Neural cell (in vitro differentiated cells): ENCODE measurements at regions not wholly inside any gene's neighbourhood (a gene's known extent, or its start where the extent isn't known, plus 50 kb on each side); places are given as distances from the start of the nearest gene placed in this dataset.
"Not testable (repeated sequence)": the region's sequence is repeated elsewhere in the genome, so short reads cannot be mapped to it uniquely, and the experiment has no call there.

ENCODE experiments used
- H2AFZ ChIP-seq: fragments of 200-600, 300-800 bp; sonication (generic), shearing (Covaris generic); 2 replicates; pipeline ENCODE4 v1.6.0; 2014; ENCODE audit warnings: low read depth, mild to moderate bottlenecking, antibody characterized with exemption, low read length, moderate library complexity
- H3F3A ChIP-seq: fragments of 200-600 bp; shearing (Covaris generic); 2 replicates; pipeline ENCODE4 v1.6.1; 2016; ENCODE audit warnings: mild to moderate bottlenecking, moderate library complexity, mixed read lengths, antibody characterized with exemption, low read length; ENCODE audit not compliant: insufficient read depth, poor library complexity, severe bottlenecking
- H3K27ac ChIP-seq: fragments of 200-600, 300-800 bp; sonication (generic), shearing (Covaris generic); 2 replicates; pipeline ENCODE4 v1.5.1; 2014; ENCODE audit warnings: mild to moderate bottlenecking, low read length, moderate library complexity
- H3K27me3 ChIP-seq: fragments of 300-800, 200-600 bp; sonication (generic), shearing (Covaris generic); 2 replicates; pipeline ENCODE4 v1.6.0; 2014; ENCODE audit warnings: mild to moderate bottlenecking, low read depth, low read length, moderate library complexity; ENCODE audit not compliant: insufficient read depth
- H3K36me3 ChIP-seq: fragments of 300-800, 200-600 bp; sonication (generic), shearing (Covaris generic); 2 replicates; pipeline ENCODE4 v1.5.1; 2014; ENCODE audit warnings: mild to moderate bottlenecking, antibody characterized with exemption, low read length, moderate library complexity; ENCODE audit not compliant: insufficient read depth
- H3K4me2 ChIP-seq: fragments of 300-800, 200-600 bp; sonication (generic), shearing (Covaris generic); 2 replicates; pipeline ENCODE4 v1.6.0; 2014; ENCODE audit warnings: mild to moderate bottlenecking, low read length
- H3K4me3 ChIP-seq: fragments of 300-800, 200-600 bp; sonication (generic), shearing (Covaris generic); 2 replicates; pipeline ENCODE4 v1.5.1; 2014; ENCODE audit warnings: mild to moderate bottlenecking, low read length, moderate library complexity
- H3K79me2 ChIP-seq: fragments of 200-600 bp; shearing (Covaris generic); replicated peaks from 2 replicates; pipeline ENCODE4 v1.6.0; 2014; ENCODE audit warnings: mild to moderate bottlenecking, low read length, moderate library complexity; ENCODE audit not compliant: insufficient read depth
- H3K9ac ChIP-seq: fragments of 300-800, 200-600 bp; sonication (generic), shearing (Covaris generic); 2 replicates; pipeline ENCODE4 v1.6.1; 2016; ENCODE audit warnings: mild to moderate bottlenecking, low read length, mixed read lengths
- H3K9me2 ChIP-seq: fragments of 200-600 bp; shearing (Covaris generic); 2 replicates; pipeline ENCODE4 v1.6.1; 2016; ENCODE audit warnings: mild to moderate bottlenecking, low read length, mixed read lengths; ENCODE audit not compliant: insufficient read depth
- H3K9me3 ChIP-seq: fragments of 200-600, 300-800 bp; sonication (generic), shearing (Covaris generic); 2 replicates; pipeline ENCODE4 v1.6.1; 2016; ENCODE audit warnings: mild to moderate bottlenecking, mixed run types, low read length, moderate library complexity, mixed read lengths
- H4K20me1 ChIP-seq: fragments of 200-600 bp; shearing (Covaris generic); 2 replicates; pipeline ENCODE4 v1.6.1; 2016; ENCODE audit warnings: mild to moderate bottlenecking, mixed run types; ENCODE audit not compliant: insufficient read depth
- EP300 ChIP-seq: fragments of 450-650 bp; conservative IDR thresholded peaks from 2 replicates; pipeline ENCODE4 v1.6.1; 2014; ENCODE audit warnings: antibody characterized with exemption, mild to moderate bottlenecking, moderate library complexity; ENCODE audit not compliant: poor library complexity, severe bottlenecking
- EZH2 ChIP-seq: fragments of 200-600, 300-800 bp; shearing (Covaris generic), sonication (generic); IDR thresholded peaks from 2 replicates; pipeline ENCODE4 v1.6.1; 2014; ENCODE audit warnings: antibody characterized with exemption, low read length, borderline replicate concordance, mild to moderate bottlenecking; ENCODE audit not compliant: insufficient read depth, poor library complexity, severe bottlenecking
- MXI1 ChIP-seq: fragments of 450-650 bp; conservative IDR thresholded peaks from 2 replicates; pipeline ENCODE4 v1.6.1; 2014; ENCODE audit warnings: antibody characterized with exemption, mild to moderate bottlenecking; ENCODE audit not compliant: poor library complexity, severe bottlenecking
- POLR2AphosphoS5 ChIP-seq: IDR thresholded peaks from 2 replicates; pipeline ENCODE4 v1.6.1; 2012
- RAD21 ChIP-seq: fragments of 450-650 bp; conservative IDR thresholded peaks from 2 replicates; pipeline ENCODE4 v1.6.1; 2014; ENCODE audit warnings: antibody characterized with exemption, mild to moderate bottlenecking, moderate library complexity
- SMC3 ChIP-seq: fragments of 450-650 bp; conservative IDR thresholded peaks from 2 replicates; pipeline ENCODE4 v1.6.1; 2014; ENCODE audit warnings: antibody characterized with exemption, mild to moderate bottlenecking, moderate library complexity; ENCODE audit not compliant: poor library complexity
- TAF1 ChIP-seq: IDR thresholded peaks from 2 replicates; pipeline ENCODE4 v1.6.1; 2012; ENCODE audit warnings: low read depth
- TF ChIP-seq, protein P1 (sequence below): IDR thresholded peaks from 2 replicates; pipeline ENCODE4 v1.6.1; 2012; ENCODE audit warnings: borderline replicate concordance
- TF ChIP-seq, protein P2 (sequence below): fragments of 450-650 bp; IDR thresholded peaks from 2 replicates; pipeline ENCODE4 v1.5.1; 2014; ENCODE audit warnings: antibody characterized with exemption, mild to moderate bottlenecking, moderate library complexity; ENCODE audit not compliant: poor library complexity, severe bottlenecking

DNA sequence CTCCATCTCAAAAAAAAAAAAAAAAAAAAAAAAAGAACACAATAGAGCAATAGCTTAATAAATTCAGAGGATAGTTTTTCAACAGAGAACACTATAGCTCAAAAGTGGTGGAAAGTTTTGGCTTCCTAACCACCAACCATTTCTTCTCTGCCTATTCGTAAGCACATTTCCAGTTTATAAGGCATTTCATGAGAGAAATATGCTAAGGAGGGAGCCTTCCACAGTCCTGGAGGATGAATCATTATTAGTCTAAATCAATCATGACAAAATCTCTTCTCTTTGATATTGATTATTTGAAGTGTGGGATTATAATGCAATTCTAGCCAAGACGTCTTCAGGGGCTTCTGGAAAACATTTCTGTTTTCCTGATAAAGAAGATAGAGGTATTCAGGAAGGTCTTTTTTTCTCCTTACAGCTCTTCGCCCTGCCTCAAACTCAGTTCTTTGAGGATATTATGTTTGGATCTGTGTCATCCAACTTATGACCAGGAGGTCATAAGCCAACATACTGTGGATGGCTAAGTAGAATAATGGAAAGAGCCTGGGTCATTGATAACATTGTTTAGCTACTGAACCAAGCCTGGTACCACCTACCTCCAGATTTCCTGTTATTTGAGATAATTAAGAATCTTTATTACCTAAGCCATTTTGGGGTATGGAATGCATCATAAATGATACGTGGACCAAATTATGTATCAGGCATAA lies 207.3 kb downstream of the TRIB2 start:
- no peaks in the 10 kb centered on the region for H3F3A ChIP-seq
- no peak overlapping the region for H3K4me3 ChIP-seq
- no peaks in the 10 kb centered on the region for H3K36me3 ChIP-seq
- H3K79me2 ChIP-seq = no peaks in the 10 kb centered on the region
- TF ChIP-seq, protein P1, sequence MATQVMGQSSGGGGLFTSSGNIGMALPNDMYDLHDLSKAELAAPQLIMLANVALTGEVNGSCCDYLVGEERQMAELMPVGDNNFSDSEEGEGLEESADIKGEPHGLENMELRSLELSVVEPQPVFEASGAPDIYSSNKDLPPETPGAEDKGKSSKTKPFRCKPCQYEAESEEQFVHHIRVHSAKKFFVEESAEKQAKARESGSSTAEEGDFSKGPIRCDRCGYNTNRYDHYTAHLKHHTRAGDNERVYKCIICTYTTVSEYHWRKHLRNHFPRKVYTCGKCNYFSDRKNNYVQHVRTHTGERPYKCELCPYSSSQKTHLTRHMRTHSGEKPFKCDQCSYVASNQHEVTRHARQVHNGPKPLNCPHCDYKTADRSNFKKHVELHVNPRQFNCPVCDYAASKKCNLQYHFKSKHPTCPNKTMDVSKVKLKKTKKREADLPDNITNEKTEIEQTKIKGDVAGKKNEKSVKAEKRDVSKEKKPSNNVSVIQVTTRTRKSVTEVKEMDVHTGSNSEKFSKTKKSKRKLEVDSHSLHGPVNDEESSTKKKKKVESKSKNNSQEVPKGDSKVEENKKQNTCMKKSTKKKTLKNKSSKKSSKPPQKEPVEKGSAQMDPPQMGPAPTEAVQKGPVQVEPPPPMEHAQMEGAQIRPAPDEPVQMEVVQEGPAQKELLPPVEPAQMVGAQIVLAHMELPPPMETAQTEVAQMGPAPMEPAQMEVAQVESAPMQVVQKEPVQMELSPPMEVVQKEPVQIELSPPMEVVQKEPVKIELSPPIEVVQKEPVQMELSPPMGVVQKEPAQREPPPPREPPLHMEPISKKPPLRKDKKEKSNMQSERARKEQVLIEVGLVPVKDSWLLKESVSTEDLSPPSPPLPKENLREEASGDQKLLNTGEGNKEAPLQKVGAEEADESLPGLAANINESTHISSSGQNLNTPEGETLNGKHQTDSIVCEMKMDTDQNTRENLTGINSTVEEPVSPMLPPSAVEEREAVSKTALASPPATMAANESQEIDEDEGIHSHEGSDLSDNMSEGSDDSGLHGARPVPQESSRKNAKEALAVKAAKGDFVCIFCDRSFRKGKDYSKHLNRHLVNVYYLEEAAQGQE = no peak
- TF ChIP-seq TAF1 = no peak
- no peak for TF ChIP-seq MXI1
- no peak for TF ChIP-seq EZH2
- TF ChIP-seq POLR2AphosphoS5 = no peak
- no peak for TF ChIP-seq EP300
- H3K9me2 ChIP-seq = no peaks in the 10 kb centered on the region
- no peak overlapping the region for H3K4me2 ChIP-seq
- no peak overlapping the region for H3K27ac ChIP-seq
- no peaks in the 10 kb centered on the region for H4K20me1 ChIP-seq
- H3K27me3 ChIP-seq = no peaks in the 10 kb centered on the region
- no peak overlapping the region for H2AFZ ChIP-seq
- H3K9me3 ChIP-seq = no peaks in the 10 kb centered on the region
- no peak overlapping the region for H3K9ac ChIP-seq

DNA sequence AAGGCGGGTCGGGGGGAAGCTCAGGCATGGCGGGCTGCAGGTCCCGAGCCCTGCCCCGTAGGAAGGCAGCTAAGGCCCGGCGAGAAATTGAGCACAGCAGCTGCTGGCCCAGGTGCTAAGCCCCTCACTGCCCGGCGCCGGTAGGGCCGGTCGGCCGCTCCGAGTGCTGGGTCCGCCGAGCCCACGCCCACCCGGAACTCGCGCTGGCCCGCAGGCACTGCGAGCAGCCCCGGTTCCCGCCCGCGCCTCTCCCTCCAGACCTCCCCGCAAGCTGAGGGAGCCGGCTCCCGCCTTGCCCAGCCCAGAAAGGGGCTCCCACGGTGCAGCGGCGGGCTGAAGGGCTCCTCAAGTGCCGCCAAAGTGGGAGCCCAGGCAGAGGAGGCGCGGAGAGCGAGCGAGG lies 209.9 kb downstream of the TRIB2 start:
- H3F3A ChIP-seq, H3K4me3 ChIP-seq, H3K9ac ChIP-seq, H4K20me1 ChIP-seq, H3K79me2 ChIP-seq, H3K36me3 ChIP-seq, H3K27me3 ChIP-seq, H3K4me2 ChIP-seq, H3K9me3 ChIP-seq, H3K9me2 ChIP-seq, H2AFZ ChIP-seq, H3K27ac ChIP-seq: not testable (repeated sequence)

DNA sequence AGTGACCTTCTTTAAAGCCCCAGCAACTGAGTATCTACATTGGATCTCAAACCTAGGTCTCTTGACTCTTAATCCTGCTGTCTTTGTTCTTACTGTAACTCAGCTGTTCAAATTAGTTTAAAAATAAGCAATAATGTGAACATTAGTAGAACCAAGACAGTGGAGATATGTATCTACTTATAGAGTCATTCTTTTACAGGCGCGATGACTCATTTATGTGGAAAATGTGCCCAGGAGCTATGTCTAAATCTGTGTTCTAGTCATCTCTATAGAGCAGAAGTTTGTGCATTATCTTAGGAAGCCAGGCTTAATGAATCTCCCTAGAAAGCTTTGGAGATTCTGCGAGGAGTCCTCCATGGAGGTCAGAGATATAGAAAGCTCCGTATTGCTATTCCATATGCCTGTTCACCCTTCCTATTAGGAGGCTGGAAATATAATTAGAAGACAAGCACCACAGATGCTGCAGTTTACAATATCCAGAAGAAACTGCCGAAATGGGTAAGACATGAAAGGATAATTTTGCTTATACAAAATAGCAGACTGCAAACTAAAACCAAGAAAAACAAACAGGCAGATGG lies 211.6 kb downstream of the TRIB2 start:
- TF ChIP-seq RAD21 = no peak
- TF ChIP-seq TAF1 = no peak
- TF ChIP-seq, protein P2, sequence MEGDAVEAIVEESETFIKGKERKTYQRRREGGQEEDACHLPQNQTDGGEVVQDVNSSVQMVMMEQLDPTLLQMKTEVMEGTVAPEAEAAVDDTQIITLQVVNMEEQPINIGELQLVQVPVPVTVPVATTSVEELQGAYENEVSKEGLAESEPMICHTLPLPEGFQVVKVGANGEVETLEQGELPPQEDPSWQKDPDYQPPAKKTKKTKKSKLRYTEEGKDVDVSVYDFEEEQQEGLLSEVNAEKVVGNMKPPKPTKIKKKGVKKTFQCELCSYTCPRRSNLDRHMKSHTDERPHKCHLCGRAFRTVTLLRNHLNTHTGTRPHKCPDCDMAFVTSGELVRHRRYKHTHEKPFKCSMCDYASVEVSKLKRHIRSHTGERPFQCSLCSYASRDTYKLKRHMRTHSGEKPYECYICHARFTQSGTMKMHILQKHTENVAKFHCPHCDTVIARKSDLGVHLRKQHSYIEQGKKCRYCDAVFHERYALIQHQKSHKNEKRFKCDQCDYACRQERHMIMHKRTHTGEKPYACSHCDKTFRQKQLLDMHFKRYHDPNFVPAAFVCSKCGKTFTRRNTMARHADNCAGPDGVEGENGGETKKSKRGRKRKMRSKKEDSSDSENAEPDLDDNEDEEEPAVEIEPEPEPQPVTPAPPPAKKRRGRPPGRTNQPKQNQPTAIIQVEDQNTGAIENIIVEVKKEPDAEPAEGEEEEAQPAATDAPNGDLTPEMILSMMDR = no peak
- no peak for TF ChIP-seq EP300
- no peak for TF ChIP-seq POLR2AphosphoS5
- TF ChIP-seq MXI1 = no peak
- no peak for TF ChIP-seq SMC3
- TF ChIP-seq EZH2 = no peak
- TF ChIP-seq, protein P1 = no peak
- Histone ChIP-seq H3K4me2 (no peak overlapping the region), H3K27me3 (no peaks in the 10 kb centered on the region), H3K79me2 (no peaks in the 10 kb centered on the region), H3K36me3 (no peaks in the 10 kb centered on the region), H2AFZ (no peak overlapping the region), H4K20me1 (no peaks in the 10 kb centered on the region), H3K9me3 (no peaks in the 10 kb centered on the region), H3K9ac (no peak overlapping the region), H3K9me2 (no peaks in the 10 kb centered on the region), H3K27ac (no peak overlapping the region), H3F3A (no peaks in the 10 kb centered on the region), H3K4me3 (no peak overlapping the region)
